ENCODE measurements at regions not wholly inside any gene's neighbourhood (a gene's known extent, or its start where the extent isn't known, plus 50 kb on each side); places are given as distances from the start of the nearest gene placed in this dataset.

DNA sequence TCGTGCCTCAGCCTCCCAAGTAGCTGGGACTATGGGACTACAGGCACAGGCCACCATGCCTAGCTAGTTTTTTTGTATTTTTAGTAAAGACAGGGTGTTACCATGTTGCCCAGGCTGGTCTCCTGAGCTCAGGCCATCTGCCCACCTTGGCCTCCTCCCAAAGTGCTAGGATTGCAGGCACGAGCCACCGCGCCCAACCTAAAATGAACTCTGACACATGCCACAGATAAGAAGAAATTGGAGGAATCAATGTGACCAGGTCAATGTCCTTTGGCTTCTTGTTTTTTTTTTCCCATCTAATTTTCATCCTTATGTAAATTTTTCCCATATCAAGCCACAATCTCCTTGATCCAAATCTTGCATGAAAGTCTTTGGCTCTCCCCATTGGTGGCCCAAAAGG is 68.1 kb upstream of the SOX21 start:
- no peaks in the 10 kb centered on the region for H3K4me1 Mint-ChIP-seq (ENCODE audit: unreplicated experiment)
- H3K4me3 Mint-ChIP-seq (ENCODE audit: unreplicated experiment): no peak overlapping the region

DNA sequence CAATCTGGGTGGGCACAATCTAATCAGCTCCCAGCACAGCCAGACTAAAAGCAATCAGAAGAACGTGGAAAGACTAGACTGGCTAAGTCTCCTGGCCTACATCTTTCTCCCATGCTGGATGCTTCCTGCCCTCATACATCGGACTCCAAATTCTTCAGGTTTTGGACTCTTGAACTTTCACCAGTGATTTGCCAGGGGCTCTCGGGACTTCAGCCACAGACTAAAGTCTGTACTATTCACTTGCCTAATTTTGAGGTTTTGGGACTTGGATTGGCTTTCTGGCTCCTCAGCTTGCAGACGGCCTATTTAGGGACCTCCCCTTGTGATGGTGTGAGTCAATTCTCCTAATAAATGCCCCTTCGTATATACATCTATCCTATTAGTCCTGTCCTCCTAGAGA is 66.6 kb upstream of the SOX21 start:
- Mint-ChIP-seq H3K4me1 (ENCODE audit: unreplicated experiment) (no peaks in the 10 kb centered on the region), H3K36me3 (ENCODE audit: low read depth, unreplicated experiment) (no peaks in the 10 kb centered on the region), H3K4me3 (ENCODE audit: unreplicated experiment) (no peak overlapping the region), H3K27ac (ENCODE audit: unreplicated experiment) (no peak overlapping the region), H3K27me3 (ENCODE audit: unreplicated experiment) (peaks cover under 1% of the 10 kb centered on the region), H3K9me3 (ENCODE audit: unreplicated experiment) (no peaks in the 10 kb centered on the region)
- TF ChIP-seq, protein P1, sequence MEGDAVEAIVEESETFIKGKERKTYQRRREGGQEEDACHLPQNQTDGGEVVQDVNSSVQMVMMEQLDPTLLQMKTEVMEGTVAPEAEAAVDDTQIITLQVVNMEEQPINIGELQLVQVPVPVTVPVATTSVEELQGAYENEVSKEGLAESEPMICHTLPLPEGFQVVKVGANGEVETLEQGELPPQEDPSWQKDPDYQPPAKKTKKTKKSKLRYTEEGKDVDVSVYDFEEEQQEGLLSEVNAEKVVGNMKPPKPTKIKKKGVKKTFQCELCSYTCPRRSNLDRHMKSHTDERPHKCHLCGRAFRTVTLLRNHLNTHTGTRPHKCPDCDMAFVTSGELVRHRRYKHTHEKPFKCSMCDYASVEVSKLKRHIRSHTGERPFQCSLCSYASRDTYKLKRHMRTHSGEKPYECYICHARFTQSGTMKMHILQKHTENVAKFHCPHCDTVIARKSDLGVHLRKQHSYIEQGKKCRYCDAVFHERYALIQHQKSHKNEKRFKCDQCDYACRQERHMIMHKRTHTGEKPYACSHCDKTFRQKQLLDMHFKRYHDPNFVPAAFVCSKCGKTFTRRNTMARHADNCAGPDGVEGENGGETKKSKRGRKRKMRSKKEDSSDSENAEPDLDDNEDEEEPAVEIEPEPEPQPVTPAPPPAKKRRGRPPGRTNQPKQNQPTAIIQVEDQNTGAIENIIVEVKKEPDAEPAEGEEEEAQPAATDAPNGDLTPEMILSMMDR (IDR thresholded peaks at IDR 0.05; ENCODE audit: unreplicated experiment): no peak
- no peak for DNase-seq (ENCODE audit: low spot score)

More for the DNA sequence above, 68.1 kb upstream of the SOX21 start:
- no peaks in the 10 kb centered on the region for H3K36me3 Mint-ChIP-seq (ENCODE audit: low read depth, unreplicated experiment)
- no peaks in the 10 kb centered on the region for H3K27me3 Mint-ChIP-seq (ENCODE audit: unreplicated experiment)
- TF ChIP-seq, protein P1 (IDR thresholded peaks at IDR 0.05; ENCODE audit: unreplicated experiment): no peak
- H3K27ac Mint-ChIP-seq (ENCODE audit: unreplicated experiment): no peak overlapping the region
- H3K9me3 Mint-ChIP-seq (ENCODE audit: unreplicated experiment): no peaks in the 10 kb centered on the region
- no peak for DNase-seq (ENCODE audit: low spot score)

DNA sequence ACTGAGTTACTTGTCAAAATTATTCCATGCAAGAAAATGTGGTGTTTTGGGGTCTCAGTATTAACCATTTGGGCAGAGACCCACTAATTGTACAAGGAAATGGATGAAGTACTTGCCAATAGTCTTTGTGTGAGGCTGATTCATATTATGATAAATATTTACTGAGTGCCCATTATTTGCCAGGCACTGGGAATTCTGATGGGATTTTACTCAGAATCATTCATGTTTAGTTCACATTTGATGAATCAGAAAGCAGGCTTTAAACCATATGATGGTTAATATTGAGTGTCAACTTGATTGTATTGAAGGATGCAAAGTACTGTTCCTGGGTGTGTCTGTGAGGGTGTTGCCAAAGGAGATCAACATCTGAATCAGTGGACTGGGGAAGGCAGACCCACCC is 66.2 kb upstream of the SOX21 start:
- TF ChIP-seq, protein P1 (IDR thresholded peaks at IDR 0.05; ENCODE audit: unreplicated experiment): no peak
- Mint-ChIP-seq H3K36me3 (ENCODE audit: low read depth, unreplicated experiment) (no peaks in the 10 kb centered on the region), H3K27ac (ENCODE audit: unreplicated experiment) (no peak overlapping the region), H3K4me1 (ENCODE audit: unreplicated experiment) (no peaks in the 10 kb centered on the region), H3K27me3 (ENCODE audit: unreplicated experiment) (peaks cover 2% of the 10 kb centered on the region), H3K4me3 (ENCODE audit: unreplicated experiment) (no peak overlapping the region), H3K9me3 (ENCODE audit: unreplicated experiment) (no peaks in the 10 kb centered on the region)
- DNase-seq (ENCODE audit: low spot score): no peak

DNA sequence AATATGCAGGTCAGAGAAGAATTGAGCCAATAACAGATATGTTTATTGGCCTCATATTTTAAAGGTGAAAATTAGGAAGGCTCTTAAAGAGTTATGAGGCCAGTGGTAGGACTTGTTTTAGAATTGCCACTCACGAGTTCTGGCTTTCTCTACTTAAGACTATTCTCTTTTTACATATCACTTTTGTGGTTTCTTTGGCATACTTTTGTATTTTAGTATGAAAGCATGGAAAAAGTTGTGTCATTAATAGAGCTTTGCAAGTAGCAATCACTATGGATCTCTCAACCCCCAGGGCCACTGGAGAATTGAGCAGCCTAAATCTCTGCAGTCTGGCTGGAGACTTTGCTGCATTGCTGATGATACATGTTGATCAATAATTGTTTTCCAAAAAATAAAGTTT is 64.6 kb upstream of the SOX21 start:
- Mint-ChIP-seq H3K9me3 (ENCODE audit: unreplicated experiment) (no peaks in the 10 kb centered on the region), H3K27me3 (ENCODE audit: unreplicated experiment) (peaks cover 2% of the 10 kb centered on the region), H3K27ac (ENCODE audit: unreplicated experiment) (no peak overlapping the region), H3K4me1 (ENCODE audit: unreplicated experiment) (no peaks in the 10 kb centered on the region), H3K36me3 (ENCODE audit: low read depth, unreplicated experiment) (no peaks in the 10 kb centered on the region), H3K4me3 (ENCODE audit: unreplicated experiment) (no peak overlapping the region)
- TF ChIP-seq, protein P1 (IDR thresholded peaks at IDR 0.05; ENCODE audit: unreplicated experiment): no peak
- no peak for DNase-seq (ENCODE audit: low spot score)

DNA sequence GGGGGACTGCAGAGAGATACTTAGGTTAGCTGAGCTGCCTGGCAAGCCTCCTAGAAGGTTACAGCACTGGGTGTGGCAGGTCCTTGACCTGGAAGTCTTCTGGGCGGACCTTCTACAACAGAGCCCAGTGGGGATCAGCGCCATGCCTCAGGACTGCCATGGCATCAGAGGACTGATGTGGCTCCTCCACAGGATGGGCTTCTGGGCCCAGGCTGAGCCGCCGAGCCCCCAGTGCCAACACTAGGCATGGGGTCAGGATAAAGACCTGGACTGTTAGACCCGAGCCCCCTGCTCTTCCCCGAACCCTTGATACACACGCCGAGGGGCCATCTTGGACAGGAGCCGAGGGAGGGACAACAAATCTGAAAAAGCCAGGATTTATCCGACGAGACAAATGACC is 64.0 kb upstream of the SOX21 start:
- Mint-ChIP-seq H3K27me3 (ENCODE audit: unreplicated experiment) (peaks cover 3% of the 10 kb centered on the region), H3K4me3 (ENCODE audit: unreplicated experiment) (no peak overlapping the region), H3K27ac (ENCODE audit: unreplicated experiment) (no peak overlapping the region), H3K4me1 (ENCODE audit: unreplicated experiment) (no peaks in the 10 kb centered on the region), H3K36me3 (ENCODE audit: low read depth, unreplicated experiment) (no peaks in the 10 kb centered on the region), H3K9me3 (ENCODE audit: unreplicated experiment) (no peaks in the 10 kb centered on the region)
- no peak for DNase-seq (ENCODE audit: low spot score)
- TF ChIP-seq, protein P1 (IDR thresholded peaks at IDR 0.05; ENCODE audit: unreplicated experiment): no peak

Data from endothelial cell (in vitro differentiated cells).